Ovary (tissue), 7 donors: ENCODE measurements at regions not wholly inside any gene's neighbourhood (a gene's known extent, or its start where the extent isn't known, plus 50 kb on each side); places are given as distances from the start of the nearest gene placed in this dataset.

Experiments
- DNase-seq, 5 donors: peaks; one replicate each; pipeline ENCODE4 v3.0.0-alpha.2; 2019 to 2020
- H3K27ac ChIP-seq, 2 donors: fragments of 200-600 bp; one replicate each; pipeline versions ENCODE4 v1.5.1 to v1.8.0; 2019 to 2022
- H3K27me3 ChIP-seq: fragments of 200-600 bp; one replicate; pipeline ENCODE4 v1.8.0; 2022
- H3K36me3 ChIP-seq: fragments of 200-600 bp; sonication (generic); one replicate; pipeline ENCODE4 v1.5.1; 2019
- H3K4me1 ChIP-seq: one replicate; pipeline ENCODE4 v1.8.1; 2013; ENCODE audit warnings: mild to moderate bottlenecking, moderate library complexity; ENCODE audit not compliant: insufficient read depth
- H3K4me3 ChIP-seq: fragments of 200-600 bp; sonication (generic); one replicate; pipeline ENCODE4 v1.5.1; 2017
- H3K9me3 ChIP-seq, 2 donors: fragments of 200-600 bp in 1 of 2; sonication (generic) in 1 of 2; one replicate each; pipeline versions ENCODE4 v1.5.1 to v1.8.1; 2013 to 2019; ENCODE audit warnings: mild to moderate bottlenecking in 1 of 2, moderate library complexity in 1 of 2
- EP300 ChIP-seq: sonication (generic); formaldehyde crosslinking; IDR thresholded peaks from one replicate; pipeline ENCODE4 v1.6.1; 2017; ENCODE audit warnings: antibody characterized with exemption
- POLR2A ChIP-seq: fragments of 450-650 bp; IDR thresholded peaks from one replicate; pipeline ENCODE4 v1.6.1; 2017; ENCODE audit warnings: antibody characterized with exemption, mild to moderate bottlenecking, moderate library complexity
- WGBS, 3 donors: extraction: QIAGEN DNeasy Blood & Tissue Kit in 1 of 3; methylation state at CpG; one replicate each; pipeline versions ENCODE4 v1.1.5 to v1.1.7; 2013 to 2017; 5-methylcytosine and 5-hydroxymethylcytosine counted together
- intact Hi-C, 4 donors: fragments of 100-400 bp; cut with DNase I; formaldehyde crosslinking; loops; one replicate each; pipeline versions ENCODE4 v1.11.0 to v1.15.1; 2022 to 2023
- TF ChIP-seq, protein P1 (sequence below), 3 donors: fragments of 450-650 bp in 2 of 3; fragments of 200-600 bp in 1 of 3; IDR thresholded peaks; one replicate each; pipeline versions ENCODE4 v1.5.1 to v1.8.0; 2016 to 2022; ENCODE audit warnings: antibody characterized with exemption in 3 of 3, mild to moderate bottlenecking in 1 of 3
- donor health status: DM: no; HTN: no; CAD: no; lungs with moderate emphysema.
- donor health status: DM: no; HTN: no; CAD: no.
- donor health status: Bipolar disorder and iron deficiency.
- donor health status: DM: no; HTN: no; CAD: no.
- donor health status: DM: yes; HTN: yes; CAD: no.

DNA sequence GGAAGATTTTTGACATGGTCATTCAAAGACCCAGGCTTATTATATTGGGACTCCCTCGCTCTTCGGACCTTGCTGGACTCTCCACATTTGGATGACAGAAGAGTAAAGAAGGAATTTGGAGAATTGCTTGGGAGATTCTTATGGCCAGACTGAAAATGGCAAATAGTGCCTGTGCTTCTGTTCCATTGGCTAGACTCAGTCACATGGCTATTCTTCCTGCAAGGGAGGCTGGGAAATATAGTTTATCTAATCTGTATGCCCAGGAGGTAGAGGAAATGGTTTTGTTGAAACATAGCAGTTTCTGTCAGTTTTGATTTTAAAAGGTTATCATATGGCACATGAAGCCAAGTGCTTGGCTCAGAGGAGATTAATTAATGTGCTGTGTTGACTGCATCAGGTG lies 286.6 kb upstream of the JAG1 start:
- TF ChIP-seq EP300 (no peak), POLR2A (no peak)
- TF ChIP-seq, protein P1, sequence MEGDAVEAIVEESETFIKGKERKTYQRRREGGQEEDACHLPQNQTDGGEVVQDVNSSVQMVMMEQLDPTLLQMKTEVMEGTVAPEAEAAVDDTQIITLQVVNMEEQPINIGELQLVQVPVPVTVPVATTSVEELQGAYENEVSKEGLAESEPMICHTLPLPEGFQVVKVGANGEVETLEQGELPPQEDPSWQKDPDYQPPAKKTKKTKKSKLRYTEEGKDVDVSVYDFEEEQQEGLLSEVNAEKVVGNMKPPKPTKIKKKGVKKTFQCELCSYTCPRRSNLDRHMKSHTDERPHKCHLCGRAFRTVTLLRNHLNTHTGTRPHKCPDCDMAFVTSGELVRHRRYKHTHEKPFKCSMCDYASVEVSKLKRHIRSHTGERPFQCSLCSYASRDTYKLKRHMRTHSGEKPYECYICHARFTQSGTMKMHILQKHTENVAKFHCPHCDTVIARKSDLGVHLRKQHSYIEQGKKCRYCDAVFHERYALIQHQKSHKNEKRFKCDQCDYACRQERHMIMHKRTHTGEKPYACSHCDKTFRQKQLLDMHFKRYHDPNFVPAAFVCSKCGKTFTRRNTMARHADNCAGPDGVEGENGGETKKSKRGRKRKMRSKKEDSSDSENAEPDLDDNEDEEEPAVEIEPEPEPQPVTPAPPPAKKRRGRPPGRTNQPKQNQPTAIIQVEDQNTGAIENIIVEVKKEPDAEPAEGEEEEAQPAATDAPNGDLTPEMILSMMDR (IDR thresholded peaks at IDR 0.05) = no peak
- WGBS, 3 donors = 95 to 99% (median 96%) methylated on average over 2 of the region's 2 CpGs
- no peaks in the 10 kb centered on the region for H3K36me3 ChIP-seq
- H3K4me1 ChIP-seq = peaks cover 7% of the 10 kb centered on the region
- H3K4me3 ChIP-seq = no peak overlapping the region
- no peaks in the 10 kb centered on the region for H3K9me3 ChIP-seq
- no peak overlapping the region for H3K27ac ChIP-seq
- DNase-seq = no peak
- H3K27me3 ChIP-seq = no peaks in the 10 kb centered on the region
- intact Hi-C loops = no loop called here

- no peak for DNase-seq
- no peaks in the 10 kb centered on the region for H3K9me3 ChIP-seq
- no peak overlapping the region for H3K4me3 ChIP-seq
- no peaks in the 10 kb centered on the region for H3K36me3 ChIP-seq
- 38 to 53% (median 50%) methylated on average over 1 of the region's 1 CpG for WGBS, 3 donors
- no peak overlapping the region for H3K27ac ChIP-seq
- H3K27me3 ChIP-seq = no peaks in the 10 kb centered on the region
- TF ChIP-seq, protein P1 (IDR thresholded peaks at IDR 0.05) = no peak
- TF ChIP-seq POLR2A = no peak
- TF ChIP-seq EP300 = no peak
- intact Hi-C loops = no loop called here
- H3K4me1 ChIP-seq = peaks cover 9% of the 10 kb centered on the region
Observed at GRCh38 chr20:10961651-10962288, 288.0 kb upstream of the JAG1 start.

GRCh38 chr20:10962937-10963336 lies 289.1 kb upstream of the JAG1 start:
- Histone ChIP-seq H3K27ac (no peak overlapping the region), H3K4me3 (no peak overlapping the region), H3K27me3 (no peaks in the 10 kb centered on the region), H3K9me3 (no peaks in the 10 kb centered on the region), H3K36me3 (no peaks in the 10 kb centered on the region), H3K4me1 (peaks cover 9% of the 10 kb centered on the region)
- TF ChIP-seq EP300 (no peak), POLR2A (no peak)
- TF ChIP-seq, protein P1 (IDR thresholded peaks at IDR 0.05) = no peak
- WGBS, 3 donors = 79 to 95% (median 84%) methylated on average over 3 of the region's 3 CpGs
- intact Hi-C loops = no loop called here
- DNase-seq = no peak

DNA sequence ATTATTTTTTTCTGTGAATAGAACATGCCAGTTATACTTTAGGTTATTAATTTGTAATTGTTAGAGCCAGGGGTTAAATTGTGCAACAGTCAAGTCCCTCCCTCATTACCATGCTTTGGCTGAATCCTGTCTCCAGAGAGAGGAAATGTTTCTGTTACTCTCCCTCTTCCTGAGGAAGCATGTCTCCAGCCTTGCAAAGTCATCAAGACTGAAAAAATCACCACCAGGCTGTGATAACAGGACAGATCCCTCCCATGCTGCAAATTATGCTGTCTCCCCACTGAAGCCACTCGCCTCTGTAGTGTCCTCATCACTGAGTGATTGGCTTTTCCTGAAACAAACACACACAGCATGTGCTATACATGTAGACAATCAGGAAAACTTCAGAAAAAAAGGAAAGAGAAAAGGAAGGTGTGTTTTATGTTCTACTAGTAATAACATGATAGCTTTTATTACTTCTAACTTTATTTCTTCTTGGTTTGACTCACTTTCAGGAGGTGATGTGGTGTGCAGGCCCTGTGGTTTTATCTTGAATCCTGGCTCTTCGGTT lies 290.0 kb upstream of the JAG1 start:
- WGBS, 3 donors = 74 to 89% (median 89%) methylated on average over 2 of the region's 2 CpGs
- intact Hi-C loops = no loop called here

More for the DNA sequence above, 290.0 kb upstream of the JAG1 start:
- no peak overlapping the region for H3K4me3 ChIP-seq
- no peaks in the 10 kb centered on the region for H3K27me3 ChIP-seq
- H3K4me1 ChIP-seq = peaks cover 9% of the 10 kb centered on the region
- H3K36me3 ChIP-seq = no peaks in the 10 kb centered on the region
- no peaks in the 10 kb centered on the region for H3K9me3 ChIP-seq
- TF ChIP-seq EP300 = no peak
- TF ChIP-seq, protein P1 (IDR thresholded peaks at IDR 0.05) = no peak
- TF ChIP-seq POLR2A = no peak
- no peak overlapping the region for H3K27ac ChIP-seq
- DNase-seq = no peak
